Endothelial cell of umbilical vein (primary cell): ENCODE measurements at regions not wholly inside any gene's neighbourhood (a gene's known extent, or its start where the extent isn't known, plus 50 kb on each side); places are given as distances from the start of the nearest gene placed in this dataset.

Experiments used
- CTCF ChIP-seq, 2 donors: IDR thresholded peaks; 1 replicate in 1 of 2; 2 replicates in 1 of 2; pipeline ENCODE4 v1.5.1; 2011; ENCODE audit warnings: low read length in 2 of 2, mild to moderate bottlenecking in 2 of 2, moderate library complexity in 2 of 2, control low read depth in 1 of 2, inconsistent platforms in 1 of 2, low read depth in 1 of 2; ENCODE audit not compliant: insufficient read depth in 1 of 2; ENCODE audit errors: extremely low read depth in 1 of 2
- EZH2 ChIP-seq: IDR thresholded peaks from 2 replicates; pipeline ENCODE4 v1.6.1; 2012; ENCODE audit warnings: borderline replicate concordance, low read depth, mild to moderate bottlenecking, moderate library complexity, low read length, inconsistent platforms; ENCODE audit not compliant: severe bottlenecking
- GATA2 ChIP-seq: IDR thresholded peaks from 2 replicates; pipeline ENCODE4 v1.7.0; 2011; ENCODE audit warnings: low read depth, mild to moderate bottlenecking, moderate library complexity, mixed read lengths, low read length; ENCODE audit not compliant: insufficient read length, insufficient read depth

GRCh38 chr4:38232741-38233140, 272.5 kb downstream of the PTTG2 start:
- TF ChIP-seq EZH2 (no peak), CTCF (IDR thresholded peaks at IDR 0.05; ENCODE audit: extremely low read depth in 1 of 2, insufficient read depth in 1 of 2, low read depth in 1 of 2, low read length in 2 of 2) (no peak), GATA2 (no peak)
